ENCODE measurements at regions not wholly inside any gene's neighbourhood (a gene's known extent, or its start where the extent isn't known, plus 50 kb on each side); places are given as distances from the start of the nearest gene placed in this dataset.

DNA sequence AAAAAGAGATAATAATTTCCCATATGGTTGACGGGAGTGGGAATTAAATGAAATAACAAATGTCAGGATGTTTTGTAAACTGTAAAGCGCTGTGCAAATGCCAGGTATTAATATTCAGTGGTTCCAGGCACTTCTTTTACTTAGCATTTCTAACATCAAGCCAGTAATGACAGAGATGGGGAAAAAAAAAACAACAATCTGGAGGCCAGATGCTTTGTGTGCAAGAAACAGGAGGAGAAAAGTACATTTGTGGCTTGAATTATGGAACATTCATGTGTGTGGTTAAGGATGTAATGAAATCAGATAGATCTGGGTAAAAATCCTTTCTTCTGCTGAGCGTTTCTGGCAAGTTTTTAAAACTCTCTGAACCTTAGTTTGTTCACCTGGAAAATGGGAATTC is 509.6 kb downstream of the FUT8 start:
- Histone ChIP-seq H3K27me3 (ENCODE audit: low read depth, low read length) (peaks cover 11% of the 10 kb centered on the region; the same call in 1 of the 2 replicates), H3K9ac (ENCODE audit: low read length) (no peak overlapping the region), H3K79me2 (ENCODE audit: low read length) (no peaks in the 10 kb centered on the region), H3K4me1 (ENCODE audit: low read length) (no peaks in the 10 kb centered on the region), H3K4me3 (ENCODE audit: low read length) (no peak overlapping the region), H3K27ac (ENCODE audit: low read length) (no peak overlapping the region), H2AFZ (ENCODE audit: low read depth, low read length) (no peak overlapping the region), H4K20me1 (ENCODE audit: insufficient read depth, low read length) (no peaks in the 10 kb centered on the region), H3K9me3 (ENCODE audit: insufficient read depth, low read length) (no peaks in the 10 kb centered on the region), H3K4me2 (ENCODE audit: low read length) (no peak overlapping the region), H3K36me3 (replicated peaks; ENCODE audit: low read depth, low read length) (no peaks in the 10 kb centered on the region)
- TF ChIP-seq, protein P1, sequence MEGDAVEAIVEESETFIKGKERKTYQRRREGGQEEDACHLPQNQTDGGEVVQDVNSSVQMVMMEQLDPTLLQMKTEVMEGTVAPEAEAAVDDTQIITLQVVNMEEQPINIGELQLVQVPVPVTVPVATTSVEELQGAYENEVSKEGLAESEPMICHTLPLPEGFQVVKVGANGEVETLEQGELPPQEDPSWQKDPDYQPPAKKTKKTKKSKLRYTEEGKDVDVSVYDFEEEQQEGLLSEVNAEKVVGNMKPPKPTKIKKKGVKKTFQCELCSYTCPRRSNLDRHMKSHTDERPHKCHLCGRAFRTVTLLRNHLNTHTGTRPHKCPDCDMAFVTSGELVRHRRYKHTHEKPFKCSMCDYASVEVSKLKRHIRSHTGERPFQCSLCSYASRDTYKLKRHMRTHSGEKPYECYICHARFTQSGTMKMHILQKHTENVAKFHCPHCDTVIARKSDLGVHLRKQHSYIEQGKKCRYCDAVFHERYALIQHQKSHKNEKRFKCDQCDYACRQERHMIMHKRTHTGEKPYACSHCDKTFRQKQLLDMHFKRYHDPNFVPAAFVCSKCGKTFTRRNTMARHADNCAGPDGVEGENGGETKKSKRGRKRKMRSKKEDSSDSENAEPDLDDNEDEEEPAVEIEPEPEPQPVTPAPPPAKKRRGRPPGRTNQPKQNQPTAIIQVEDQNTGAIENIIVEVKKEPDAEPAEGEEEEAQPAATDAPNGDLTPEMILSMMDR (IDR thresholded peaks at IDR 0.05; ENCODE audit: low read depth, low read length): no peak
- TF ChIP-seq EZH2phosphoT487 (IDR thresholded peaks at IDR 0.05; ENCODE audit: low read depth): no peak

DNA sequence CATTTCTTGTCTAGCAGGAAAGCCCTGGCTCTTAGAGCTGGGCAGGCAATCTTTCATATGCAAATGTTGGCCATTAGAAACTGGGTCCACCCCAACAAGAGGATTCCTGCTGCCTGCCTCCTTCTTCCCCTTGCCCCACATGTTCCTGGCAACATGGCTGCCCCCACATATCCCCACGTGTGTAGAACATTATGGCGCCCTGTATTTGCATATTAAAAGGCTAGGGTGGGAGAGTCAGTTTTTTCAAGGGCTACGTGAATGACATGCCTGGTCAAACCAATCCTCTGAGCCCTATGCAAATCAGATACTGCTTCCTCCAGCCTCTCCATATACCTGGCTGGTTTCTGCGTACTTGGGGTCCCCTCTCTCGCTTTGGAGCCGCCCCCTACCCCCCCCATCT is 514.0 kb downstream of the FUT8 start:
- H3K9me3 ChIP-seq (ENCODE audit: insufficient read depth, low read length): no peaks in the 10 kb centered on the region
- TF ChIP-seq, protein P1 (IDR thresholded peaks at IDR 0.05; ENCODE audit: low read depth, low read length): no peak
- TF ChIP-seq EZH2phosphoT487 (IDR thresholded peaks at IDR 0.05; ENCODE audit: low read depth): no peak
- H3K27me3 ChIP-seq (ENCODE audit: low read depth, low read length): peaks cover 17% of the 10 kb centered on the region; the same call in 1 of the 2 replicates
- H3K4me3 ChIP-seq (ENCODE audit: low read length): no peak overlapping the region
- H3K36me3 ChIP-seq (replicated peaks; ENCODE audit: low read depth, low read length): no peaks in the 10 kb centered on the region
- no peaks in the 10 kb centered on the region for H3K79me2 ChIP-seq (ENCODE audit: low read length)
- H3K4me1 ChIP-seq (ENCODE audit: low read length): no peaks in the 10 kb centered on the region
- H4K20me1 ChIP-seq (ENCODE audit: insufficient read depth, low read length): no peaks in the 10 kb centered on the region
- no peak overlapping the region for H3K4me2 ChIP-seq (ENCODE audit: low read length)
- H2AFZ ChIP-seq (ENCODE audit: low read depth, low read length): no peak overlapping the region
- no peak overlapping the region for H3K9ac ChIP-seq (ENCODE audit: low read length)
- H3K27ac ChIP-seq (ENCODE audit: low read length): no peak overlapping the region

DNA sequence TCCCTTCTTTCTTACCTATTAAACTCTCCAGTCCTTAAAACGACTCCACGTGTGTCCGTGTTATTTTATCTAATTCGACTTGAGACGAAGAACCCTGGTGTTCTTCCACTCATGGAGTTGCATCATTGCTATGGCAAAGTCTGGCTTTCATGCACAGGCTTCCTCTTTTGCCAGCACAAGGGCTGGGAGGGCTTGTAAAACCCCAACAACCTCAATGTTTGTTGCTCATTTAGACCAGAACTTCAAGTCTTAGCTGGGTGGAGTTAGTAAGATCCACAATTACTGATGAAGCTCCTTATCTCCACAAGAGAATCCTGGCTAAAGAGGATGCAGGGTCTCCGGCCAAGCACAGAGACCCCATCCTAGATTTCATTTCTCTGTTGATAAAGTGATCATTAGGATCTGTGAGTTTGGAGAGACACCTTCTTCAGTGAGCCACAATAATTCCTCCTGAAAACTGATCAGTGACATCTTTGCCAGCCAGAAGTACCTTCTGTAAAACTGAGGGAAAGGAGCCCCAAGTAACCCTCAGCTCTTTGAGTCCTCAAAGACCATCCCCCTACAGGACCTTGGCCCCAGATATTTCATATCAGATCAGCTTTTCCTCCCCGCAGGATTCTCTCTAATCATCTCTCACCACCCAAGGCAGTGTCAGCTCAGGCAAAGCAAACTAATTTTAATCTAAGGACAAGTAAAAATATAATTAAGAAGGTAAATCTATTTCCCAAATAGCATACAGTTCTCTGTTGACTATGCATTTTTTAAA is 514.6 kb downstream of the FUT8 start:
- no peak overlapping the region for H3K4me2 ChIP-seq (ENCODE audit: low read length)

DNA sequence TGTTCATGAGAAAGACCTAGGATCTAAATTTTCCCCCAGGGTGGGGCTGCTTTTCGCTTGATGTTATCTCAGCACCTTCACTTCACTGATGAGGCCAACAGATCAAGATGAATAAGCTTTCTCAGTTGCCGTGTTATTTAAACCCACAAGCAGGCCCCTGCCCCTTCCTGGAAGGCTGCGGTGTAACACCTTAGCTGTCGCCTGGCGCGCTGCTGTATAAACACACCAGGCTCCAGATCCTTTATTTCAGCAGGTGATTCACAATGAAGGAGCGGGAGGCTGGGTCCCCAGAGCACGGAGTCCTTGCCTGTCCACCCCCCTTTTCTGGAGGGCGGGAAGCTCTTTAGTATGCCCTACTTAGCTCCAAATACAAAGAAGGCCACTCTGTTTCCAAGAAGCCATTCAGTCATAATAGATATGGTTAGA is 515.4 kb downstream of the FUT8 start:
- Histone ChIP-seq H2AFZ (ENCODE audit: low read depth, low read length) (no peak overlapping the region), H3K4me1 (ENCODE audit: low read length) (no peaks in the 10 kb centered on the region), H3K9ac (ENCODE audit: low read length) (no peak overlapping the region), H3K4me2 (ENCODE audit: low read length) (no peak overlapping the region), H3K27me3 (ENCODE audit: low read depth, low read length) (peaks cover 17% of the 10 kb centered on the region; the same call in 1 of the 2 replicates), H3K36me3 (replicated peaks; ENCODE audit: low read depth, low read length) (no peaks in the 10 kb centered on the region), H4K20me1 (ENCODE audit: insufficient read depth, low read length) (no peaks in the 10 kb centered on the region), H3K79me2 (ENCODE audit: low read length) (no peaks in the 10 kb centered on the region), H3K9me3 (ENCODE audit: insufficient read depth, low read length) (no peaks in the 10 kb centered on the region), H3K27ac (ENCODE audit: low read length) (no peak overlapping the region), H3K4me3 (ENCODE audit: low read length) (no peak overlapping the region)
- no peak for TF ChIP-seq EZH2phosphoT487 (IDR thresholded peaks at IDR 0.05; ENCODE audit: low read depth)
- TF ChIP-seq, protein P1 (IDR thresholded peaks at IDR 0.05; ENCODE audit: low read depth, low read length): no peak

More for the DNA sequence above, 514.6 kb downstream of the FUT8 start:
- Histone ChIP-seq H3K36me3 (replicated peaks; ENCODE audit: low read depth, low read length) (no peaks in the 10 kb centered on the region), H3K4me1 (ENCODE audit: low read length) (no peaks in the 10 kb centered on the region), H3K79me2 (ENCODE audit: low read length) (no peaks in the 10 kb centered on the region), H2AFZ (ENCODE audit: low read depth, low read length) (no peak overlapping the region), H3K9me3 (ENCODE audit: insufficient read depth, low read length) (no peaks in the 10 kb centered on the region), H3K9ac (ENCODE audit: low read length) (no peak overlapping the region), H4K20me1 (ENCODE audit: insufficient read depth, low read length) (no peaks in the 10 kb centered on the region), H3K4me3 (ENCODE audit: low read length) (no peak overlapping the region), H3K27me3 (ENCODE audit: low read depth, low read length) (peaks cover 17% of the 10 kb centered on the region; the same call in 1 of the 2 replicates), H3K27ac (ENCODE audit: low read length) (no peak overlapping the region)
- TF ChIP-seq, protein P1 (IDR thresholded peaks at IDR 0.05; ENCODE audit: low read depth, low read length): no peak
- TF ChIP-seq EZH2phosphoT487 (IDR thresholded peaks at IDR 0.05; ENCODE audit: low read depth): no peak
